Prostate gland (tissue), 2 donors: ENCODE measurements at regions not wholly inside any gene's neighbourhood (a gene's known extent, or its start where the extent isn't known, plus 50 kb on each side); places are given as distances from the start of the nearest gene placed in this dataset.

Source experiments
- CTCF ChIP-seq, 4 experiments: fragments of 200-600 bp in 2 of 4; fragments of 450-650 bp in 2 of 4; sonication (generic) in 2 of 4; IDR thresholded peaks; 1 replicate in 3 of 4; 2 replicates in 1 of 4; pipeline ENCODE4 v1.5.1; 2016 to 2019; ENCODE audit warnings: antibody characterized with exemption in 4 of 4, mild to moderate bottlenecking in 2 of 4, moderate library complexity in 2 of 4
- POLR2A ChIP-seq: fragments of 450-650 bp; IDR thresholded peaks from one replicate; pipeline ENCODE4 v1.6.1; 2016; ENCODE audit warnings: antibody characterized with exemption, mild to moderate bottlenecking

GRCh38 chr3:25144430-25144829, 283.6 kb upstream of the RARB start:
- TF ChIP-seq POLR2A (no peak), CTCF (IDR thresholded peaks at IDR 0.05) (no peak)
